Glomerular visceral epithelial cell (primary cell): ENCODE measurements at regions not wholly inside any gene's neighbourhood (a gene's known extent, or its start where the extent isn't known, plus 50 kb on each side); places are given as distances from the start of the nearest gene placed in this dataset.

ENCODE experiments used
- DNase-seq: peaks from one replicate; pipeline ENCODE4 v3.0.0-alpha.2; 2016; ENCODE audit errors: extremely low spot score

DNA sequence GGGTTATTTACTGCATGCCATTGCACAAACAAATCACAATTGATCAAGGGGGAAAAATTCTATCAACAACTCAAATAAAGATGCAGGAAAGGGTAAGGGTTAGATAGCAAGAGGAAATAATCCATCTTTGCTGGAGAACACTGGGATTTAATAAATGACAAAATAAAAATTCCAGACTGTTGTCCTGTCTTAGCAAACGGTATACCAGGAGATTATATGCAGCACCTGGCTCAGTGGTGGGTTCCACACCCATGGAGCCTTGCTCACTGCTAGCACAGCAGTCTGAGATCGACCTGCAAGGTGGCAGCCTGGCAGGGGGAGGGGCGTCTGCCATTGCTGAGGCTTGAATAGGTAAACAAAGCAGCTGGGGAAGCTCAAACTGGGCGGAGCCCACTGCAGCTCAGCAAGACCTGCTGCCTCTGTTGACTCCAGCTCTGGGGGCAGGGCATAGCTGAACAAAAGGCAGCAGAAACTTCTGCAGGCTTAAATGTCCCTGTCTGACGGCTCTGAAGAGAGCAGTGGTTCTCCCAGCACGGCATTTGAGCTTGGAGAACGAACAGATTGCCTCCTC lies 296.5 kb upstream of the THSD7B start:
- DNase-seq: no peak

DNA sequence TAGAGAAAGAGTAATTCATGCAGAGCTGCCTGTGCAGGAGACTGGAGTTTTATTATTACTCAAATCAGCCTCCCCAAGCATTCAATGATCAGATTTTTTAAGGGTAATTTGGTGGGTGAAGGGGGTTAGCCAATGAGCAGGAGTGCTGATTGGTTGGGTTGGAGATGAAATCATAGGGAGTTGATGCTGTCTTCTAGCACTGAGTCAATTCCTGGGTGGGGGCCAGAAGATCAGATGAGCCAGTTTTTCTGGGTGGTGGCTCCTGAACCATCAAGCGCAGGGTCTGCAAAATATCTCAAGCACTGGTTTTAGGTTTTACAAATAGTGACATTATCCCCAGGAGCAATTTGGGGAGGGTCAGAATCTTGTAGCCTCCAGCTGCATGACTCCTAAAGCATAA lies 312.8 kb upstream of the THSD7B start:
- no peak for DNase-seq

DNA sequence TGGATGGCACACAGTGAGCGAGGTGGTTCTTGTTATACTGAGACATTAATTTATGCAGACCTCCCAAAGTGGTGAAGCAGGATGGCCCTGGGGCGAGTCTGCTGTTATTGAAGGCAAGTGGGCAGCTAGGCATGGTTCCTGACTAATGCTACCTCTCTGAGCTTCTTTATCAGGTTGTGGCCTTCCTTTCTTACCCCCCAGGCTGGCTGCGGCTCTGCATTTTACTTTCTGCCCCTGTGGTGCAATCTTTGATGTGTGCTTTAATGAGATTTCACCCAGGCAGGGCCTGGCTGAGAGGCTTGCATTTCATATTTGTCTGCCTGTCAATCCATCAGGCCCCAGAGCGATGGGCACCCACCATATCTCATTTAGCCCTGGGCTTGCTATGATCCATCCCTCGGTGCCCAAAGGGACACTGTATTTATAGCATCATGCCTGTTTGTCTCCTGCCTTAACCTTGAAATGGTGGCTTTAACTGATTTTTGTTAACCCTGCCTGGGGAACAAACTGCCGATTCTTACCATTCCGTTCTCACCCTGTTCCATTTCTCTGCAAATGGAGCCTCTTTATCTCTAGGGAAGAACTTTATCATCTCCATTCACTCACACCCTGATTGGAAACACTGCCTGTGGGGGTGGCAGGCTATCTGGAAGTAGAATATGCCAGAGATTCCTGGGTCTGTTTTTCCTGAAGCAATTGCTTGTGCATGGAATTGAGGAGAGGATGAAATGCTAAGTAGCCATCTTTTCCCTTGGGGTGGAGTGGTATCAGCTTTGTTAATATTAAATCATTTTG lies 316.2 kb upstream of the THSD7B start:
- no peak for DNase-seq

DNA sequence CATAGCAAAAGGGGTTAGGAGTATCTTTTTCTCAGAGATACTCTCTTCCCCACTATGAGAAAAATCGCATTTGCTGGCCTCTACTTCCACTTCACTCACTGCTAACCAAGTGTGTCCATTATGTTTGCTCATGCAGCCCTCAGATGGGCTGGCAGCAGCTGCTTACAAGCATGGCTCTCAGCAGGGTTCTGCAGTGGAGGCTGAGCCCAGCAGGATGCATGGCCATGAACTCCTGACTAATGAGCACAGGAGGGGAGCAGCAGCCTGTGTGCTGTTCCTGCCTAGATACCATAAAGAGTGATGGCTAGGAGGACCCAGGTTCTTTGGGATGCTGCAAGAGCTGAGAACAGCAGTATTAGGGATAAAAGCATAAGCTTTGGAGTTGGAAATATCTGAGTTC lies 316.9 kb upstream of the THSD7B start:
- no peak for DNase-seq

DNA sequence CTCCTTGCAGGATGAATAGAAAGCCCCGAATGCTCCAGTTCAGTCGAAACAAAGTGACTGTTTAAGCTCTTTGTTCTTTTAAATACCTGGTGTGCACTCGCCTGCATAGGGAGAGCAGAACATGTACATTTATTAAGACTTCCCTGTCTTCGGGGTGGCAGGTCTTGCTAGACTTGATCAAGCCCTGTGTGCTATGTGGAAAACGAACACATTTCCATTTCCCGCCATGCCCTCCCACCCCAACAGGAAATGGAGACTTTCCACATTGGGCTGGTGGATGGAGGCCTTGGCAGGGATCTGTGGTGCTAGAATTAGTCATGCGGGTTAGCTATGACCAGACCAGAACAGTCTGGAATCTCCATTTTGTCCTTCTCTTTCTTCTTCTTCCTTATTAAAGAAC lies 321.0 kb upstream of the THSD7B start:
- no peak for DNase-seq

DNA sequence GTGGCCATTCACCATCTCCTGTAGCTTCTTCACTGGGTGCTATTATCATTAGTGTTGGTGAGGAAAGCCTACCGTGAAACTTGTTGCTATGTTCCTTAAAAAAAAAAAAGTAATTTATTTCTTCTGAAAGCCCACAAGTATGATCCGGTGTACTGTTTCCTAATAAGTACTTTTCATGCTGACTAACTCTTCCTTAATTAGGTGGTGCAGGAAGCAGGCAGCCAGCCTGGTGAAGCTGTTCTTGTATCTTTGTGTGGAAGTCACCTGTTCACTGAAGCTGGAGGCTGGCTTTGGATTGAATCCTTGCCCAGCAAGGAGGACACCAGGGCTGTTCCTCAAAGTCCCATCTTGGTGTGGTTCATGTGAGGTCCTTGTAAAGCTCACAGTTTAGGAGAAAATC lies 321.7 kb upstream of the THSD7B start:
- no peak for DNase-seq

DNA sequence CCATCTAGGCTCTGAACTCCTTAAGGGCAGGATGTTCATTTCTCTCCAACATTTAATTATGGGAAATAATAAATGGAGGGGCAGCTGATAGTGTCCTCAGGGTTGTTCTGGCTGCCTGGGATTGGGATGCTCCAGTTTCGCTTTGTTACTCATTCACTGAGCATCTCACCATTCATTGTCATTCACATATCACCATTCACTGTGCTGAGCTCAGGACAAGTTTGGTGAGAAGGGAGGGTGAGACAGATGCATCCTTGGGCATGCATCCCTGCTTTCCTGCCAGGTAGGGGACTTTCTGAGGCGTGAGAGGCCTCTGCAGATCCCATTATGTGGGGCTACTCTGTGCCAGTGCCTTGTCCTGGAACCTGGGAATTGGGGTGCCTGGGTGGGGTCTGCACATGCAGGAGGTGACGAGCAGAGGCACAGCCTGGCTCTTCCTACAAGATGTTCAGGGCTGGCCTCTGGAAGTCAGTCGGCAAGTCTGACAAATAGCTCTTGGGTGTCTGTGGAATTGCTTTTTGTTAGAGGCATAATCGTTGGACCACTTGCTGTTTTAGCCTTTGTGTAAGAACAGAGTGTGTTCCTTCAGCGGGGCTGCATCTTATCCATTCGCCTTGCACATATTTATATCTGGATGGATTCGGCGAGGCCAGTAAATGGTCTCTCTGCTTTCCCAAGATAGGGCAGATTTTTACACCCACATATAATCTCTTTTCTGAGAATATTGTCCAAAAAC lies 323.2 kb upstream of the THSD7B start:
- DNase-seq: no peak

DNA sequence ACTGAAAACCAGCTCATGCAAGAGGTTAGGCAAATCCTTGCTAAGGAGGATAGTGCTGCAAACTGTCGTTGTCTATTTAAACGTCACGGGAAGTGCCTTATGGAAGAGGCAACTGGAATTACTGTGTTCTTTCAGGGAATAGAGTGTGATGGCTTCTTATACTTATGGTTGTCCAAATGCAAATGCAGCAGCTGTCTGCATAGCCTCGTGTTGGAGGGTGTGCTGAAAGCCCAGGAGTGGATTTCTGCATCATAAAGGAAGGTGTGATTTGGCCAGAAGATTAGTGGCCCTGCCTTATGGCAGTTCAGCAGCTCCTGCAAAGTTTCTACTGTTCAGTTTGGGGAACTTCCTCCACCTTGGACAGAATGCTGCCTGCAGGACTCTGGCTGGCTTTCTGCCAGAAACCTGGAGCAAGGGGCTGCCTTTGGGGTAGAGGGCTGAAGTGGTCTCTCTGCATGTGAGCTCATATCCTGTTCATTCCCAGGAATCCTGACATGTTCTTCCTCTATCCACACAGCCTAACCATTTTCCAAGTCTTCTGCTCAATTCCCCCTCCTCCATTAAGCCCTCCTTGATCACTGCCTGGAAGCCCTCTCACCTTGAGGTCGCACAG lies 321.2 kb upstream of the CXCR4 start:
- no peak for DNase-seq

DNA sequence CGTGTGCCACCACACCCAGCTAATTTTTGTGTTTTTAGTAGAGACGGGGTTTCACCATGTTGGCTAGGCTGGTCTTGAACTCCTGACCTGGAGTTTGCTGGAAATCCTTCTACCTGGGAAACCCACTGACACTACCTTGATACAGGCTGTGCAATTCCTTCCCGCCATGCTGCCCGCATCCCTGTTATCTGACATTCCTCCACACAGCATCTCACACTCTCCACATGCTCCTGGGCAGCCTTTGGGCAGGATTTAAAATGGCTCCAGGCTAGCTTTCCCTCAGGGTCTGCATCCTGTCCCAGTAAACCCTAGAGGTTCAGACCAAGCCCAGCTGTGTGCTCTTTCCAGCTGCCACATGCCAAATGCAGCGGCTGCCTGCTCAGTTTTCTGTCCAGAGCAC lies 319.5 kb upstream of the CXCR4 start:
- no peak for DNase-seq

DNA sequence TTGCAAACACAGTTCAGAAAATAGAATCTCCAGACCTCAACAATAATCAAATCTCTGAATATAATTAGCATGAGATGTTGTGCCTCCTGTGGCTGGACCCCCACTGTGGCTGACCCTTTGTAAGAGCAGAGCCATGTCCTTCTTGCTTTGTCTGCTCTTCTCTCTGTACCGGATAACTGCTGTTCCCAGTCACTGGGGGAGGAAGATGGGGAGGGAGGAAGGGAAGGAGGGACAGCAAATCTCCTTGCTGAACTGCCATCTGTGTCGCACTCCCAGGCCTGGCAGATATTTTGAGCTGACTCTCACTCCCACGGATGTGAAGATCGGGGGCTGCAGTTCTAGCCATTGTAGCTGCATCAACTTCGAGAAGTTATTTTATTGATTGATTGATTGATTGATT lies 319.0 kb upstream of the CXCR4 start:
- no peak for DNase-seq

DNA sequence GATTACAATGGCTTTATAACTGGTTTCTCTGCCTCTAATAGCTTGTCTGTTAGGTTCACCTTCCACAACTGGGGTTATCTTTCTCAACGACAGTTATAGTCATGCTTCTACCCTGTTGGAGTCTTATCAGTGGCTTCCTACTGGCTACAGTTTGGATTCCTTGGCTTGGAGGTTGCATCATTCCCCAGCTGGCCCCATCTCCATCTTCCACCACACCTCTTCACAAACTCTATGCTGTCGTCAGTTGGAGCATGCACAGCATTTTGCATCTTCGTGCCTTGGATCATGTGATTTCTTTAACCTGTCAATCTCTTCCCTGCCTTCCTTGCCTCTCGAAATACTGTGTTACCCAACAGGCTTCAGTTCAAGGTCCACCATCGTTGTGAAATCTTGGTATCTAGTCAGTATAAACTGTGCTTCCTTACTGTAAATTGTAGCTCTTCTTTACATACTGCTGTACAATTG lies 316.3 kb upstream of the CXCR4 start:
- no peak for DNase-seq

DNA sequence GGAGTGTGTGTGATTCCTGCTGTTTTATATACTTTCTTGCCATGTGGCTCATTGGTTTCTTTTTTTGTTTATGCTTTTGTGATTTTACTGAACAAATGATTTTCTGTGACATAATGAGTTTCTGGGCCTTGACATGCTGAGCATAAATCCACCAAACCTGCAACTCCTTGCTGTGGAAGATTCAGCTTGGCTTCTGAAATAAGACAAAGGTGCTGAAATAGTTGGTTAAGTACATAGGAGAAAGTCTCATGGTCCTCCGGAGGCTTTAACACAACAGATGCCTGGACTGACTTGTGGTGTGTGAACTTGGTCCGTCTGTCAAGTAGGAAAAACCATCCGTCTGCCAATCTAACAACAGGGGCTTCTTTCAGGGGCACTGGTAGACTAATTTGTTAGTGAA lies 315.3 kb upstream of the CXCR4 start:
- DNase-seq: no peak

DNA sequence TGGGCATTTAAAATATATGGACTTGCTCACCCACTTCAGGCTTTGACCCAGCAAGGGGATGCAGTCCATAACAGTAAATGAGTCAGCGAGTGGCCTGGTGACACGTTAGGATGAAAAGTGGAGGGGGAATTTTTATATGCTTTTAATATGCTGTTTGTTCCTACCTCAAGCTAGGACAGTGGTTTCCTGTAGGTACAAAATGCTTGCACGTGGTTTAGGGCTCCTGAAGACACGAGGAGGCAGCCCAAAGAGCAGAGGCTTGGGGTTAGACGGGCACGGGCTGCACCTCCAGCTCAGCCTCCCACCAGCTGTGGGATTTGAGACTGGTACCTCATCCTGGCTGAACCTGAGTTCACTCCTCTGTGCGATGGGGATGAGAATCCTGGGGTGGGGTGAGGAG lies 306.2 kb upstream of the CXCR4 start:
- DNase-seq: no peak

DNA sequence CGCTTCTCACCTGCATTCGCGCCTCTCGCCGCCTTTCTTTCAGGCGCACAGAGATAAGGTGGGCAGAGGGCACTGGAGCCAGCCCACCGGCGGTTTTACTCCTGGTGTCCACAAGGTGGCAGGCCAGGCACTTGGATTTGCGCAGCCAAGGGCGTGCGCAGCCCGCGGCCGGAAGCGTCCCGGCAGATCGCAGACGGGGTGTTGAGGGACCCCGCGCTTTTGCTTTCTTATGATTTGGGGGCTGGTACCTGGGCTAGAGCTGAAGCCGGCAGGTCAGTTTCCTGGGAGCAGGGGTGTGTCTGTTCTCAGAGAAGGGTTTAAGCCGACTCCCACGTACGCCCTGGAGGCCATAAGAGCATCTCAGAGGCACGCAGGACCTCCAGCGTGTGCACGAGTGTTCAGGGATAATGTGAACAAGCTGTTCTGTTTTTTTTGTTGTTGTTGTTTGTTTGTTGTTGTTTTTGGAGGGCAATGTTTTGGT lies 305.6 kb upstream of the CXCR4 start:
- peak; percentile 71 for DNase-seq

DNA sequence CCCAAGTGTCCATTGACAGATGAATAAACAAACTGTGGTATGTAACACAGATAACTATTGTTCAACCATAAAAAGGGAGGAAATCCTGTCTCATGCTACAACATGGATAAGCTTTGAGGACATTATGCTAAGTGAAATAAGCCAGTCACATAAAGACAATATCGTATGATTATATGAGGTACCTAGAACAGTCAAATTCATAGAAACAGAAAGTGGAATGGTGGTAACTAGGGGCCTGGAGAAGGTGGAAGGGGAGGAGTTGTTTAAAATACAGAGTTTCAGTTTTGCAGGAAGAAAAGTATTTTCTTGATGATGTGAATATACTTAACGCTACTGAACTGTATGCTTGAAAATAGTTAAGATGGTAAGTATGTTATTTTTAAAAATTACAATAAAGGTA lies 304.6 kb upstream of the CXCR4 start:
- DNase-seq: no peak

DNA sequence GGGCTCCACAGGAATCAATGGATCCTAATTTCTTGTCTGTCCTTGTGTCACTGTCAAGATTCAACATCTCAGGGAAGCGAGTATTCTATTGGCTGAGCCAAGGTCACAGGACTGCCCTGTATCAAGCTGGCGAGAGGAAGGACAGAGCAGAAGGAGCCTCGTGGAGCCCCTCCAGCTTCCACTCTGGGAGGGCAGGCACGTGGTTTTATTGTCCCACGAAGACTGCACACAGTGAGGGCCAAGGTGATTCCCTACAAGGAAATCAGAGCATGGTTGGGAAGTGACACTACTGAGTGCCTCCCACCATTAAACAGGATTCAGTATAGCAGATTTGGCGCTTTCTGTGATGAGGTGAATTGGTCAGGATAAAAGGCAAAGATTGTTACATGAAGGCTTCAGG lies 302.4 kb upstream of the CXCR4 start:
- no peak for DNase-seq

DNA sequence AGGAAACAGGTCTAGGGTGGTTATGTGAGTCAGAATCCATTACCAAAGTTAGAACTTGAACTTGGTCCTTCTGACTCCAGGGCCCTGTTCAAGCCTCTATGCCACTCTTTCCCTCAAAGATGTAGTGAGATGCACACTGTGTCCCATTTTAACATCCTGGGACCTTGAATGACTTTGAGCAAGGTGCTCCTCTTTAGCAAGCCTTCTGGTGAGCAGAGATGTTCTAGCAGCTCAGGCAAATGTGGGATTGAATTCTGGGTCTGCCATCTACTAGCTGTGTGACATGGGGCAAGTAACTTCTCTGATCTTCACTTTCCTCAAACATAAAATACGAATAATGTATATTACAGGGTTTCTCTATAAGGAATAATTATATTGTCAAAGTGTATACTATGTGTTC lies 294.0 kb upstream of the CXCR4 start:
- DNase-seq: no peak

DNA sequence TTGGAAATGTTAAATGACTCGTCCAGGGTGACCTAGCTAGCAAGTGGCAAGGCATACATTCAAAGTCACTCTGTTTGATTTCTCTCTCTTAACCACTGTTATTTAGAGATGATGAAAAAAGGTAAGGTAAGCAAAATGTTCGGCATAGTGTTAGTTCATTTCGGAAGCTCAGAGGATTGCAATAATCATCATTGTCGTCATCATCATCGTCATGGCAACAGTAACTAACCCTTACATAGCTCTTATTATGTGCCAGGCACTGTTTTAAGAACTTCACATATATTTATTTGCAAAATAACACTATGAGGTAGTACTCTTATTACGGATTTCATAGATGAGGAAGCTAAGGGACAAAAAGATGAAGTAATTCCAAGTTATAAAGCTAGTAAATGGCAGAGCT lies 292.7 kb upstream of the CXCR4 start:
- DNase-seq: no peak

DNA sequence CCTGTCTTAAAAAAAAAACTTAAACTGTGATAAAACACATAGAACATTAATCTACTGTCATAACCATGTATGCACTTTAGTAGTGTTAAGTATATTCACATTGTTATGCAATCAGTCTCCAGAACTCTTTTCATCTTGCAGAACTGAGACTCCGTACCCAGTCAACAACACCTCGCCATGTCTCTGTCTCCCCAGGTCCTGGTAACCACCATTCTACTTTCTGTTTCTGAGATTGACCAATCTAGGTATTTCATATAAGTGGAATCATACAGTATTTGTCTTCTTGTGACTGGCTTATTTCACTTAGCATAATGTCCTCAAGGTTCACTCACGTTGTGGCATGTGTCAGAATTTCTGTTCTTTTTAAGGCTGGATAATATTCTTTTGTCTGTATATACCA lies 290.8 kb upstream of the CXCR4 start:
- DNase-seq: no peak

DNA sequence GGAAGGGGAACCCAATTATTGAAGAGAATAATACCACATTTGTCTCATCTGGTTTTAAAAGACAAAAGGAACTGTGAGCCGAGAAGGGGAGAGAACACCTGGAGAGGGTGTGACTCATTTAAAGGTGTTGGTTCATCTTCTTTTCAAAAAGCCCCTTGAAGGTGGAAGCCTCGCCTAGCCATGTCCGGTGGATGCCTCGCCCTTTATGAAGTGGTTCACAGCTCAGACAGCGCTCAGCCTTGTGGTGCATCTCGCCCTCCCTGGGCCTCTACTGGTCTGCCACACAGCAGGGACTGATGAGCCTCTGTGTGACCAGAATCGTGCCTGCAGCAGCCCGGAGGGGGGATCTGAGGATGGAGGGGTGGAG lies 290.0 kb upstream of the CXCR4 start:
- no peak for DNase-seq

DNA sequence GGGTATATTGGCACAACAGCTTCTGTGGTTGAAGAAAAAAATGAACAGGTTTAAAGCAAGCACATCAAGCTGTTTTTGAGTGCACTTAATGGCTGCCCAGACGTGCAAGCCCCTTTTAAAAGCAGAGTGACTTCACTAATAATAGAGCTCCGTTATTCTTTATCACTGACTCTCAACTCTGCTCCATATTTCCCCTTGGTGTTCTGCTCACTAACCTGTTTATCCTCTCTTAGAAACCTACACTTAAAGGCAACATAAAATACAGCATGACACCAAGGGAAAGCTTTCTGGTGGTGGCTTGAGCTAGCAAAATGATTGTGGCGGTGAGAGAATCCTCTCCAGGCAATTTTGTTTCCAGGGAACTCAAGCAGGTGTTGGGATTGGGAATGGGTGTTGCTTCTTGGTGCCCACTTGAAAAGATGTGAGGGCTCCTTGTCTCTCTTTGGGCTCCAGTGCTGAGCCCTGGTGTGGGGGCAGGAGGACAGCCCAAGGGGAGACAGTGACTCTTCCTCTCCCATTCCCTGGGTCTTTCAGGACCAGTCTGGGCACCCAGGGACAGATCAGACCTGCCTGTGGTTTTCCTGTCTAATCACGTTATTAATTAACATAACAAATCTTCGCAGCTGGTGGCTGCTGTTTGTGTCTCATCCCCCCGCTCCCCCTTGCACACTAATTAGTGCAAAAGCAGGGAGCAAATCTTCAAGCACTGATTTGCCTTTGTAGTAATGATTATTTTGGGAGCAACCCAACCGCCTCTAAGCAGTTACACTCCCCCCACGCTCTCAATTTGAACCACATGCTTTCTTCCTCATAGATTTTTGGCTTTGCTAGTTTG lies 289.4 kb upstream of the CXCR4 start:
- no peak for DNase-seq

DNA sequence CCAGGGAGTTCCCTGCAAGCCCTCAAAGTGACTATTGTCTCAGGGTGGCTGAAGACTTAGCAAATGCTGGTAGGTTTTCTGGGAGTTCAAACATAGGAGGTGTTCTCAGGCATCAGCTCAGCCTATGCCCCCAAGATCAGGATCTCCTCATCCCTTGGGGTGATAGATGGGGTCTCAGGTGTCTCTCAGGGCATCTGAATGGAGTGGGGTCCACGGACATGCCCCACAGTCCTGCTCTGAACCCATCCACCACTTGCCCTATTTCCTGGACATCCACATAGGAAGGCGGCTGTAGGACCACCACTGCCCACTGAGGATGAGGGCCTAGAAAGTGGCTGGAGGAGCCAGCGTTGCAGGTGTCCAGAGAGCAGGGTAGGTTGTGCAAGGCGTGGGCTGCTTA lies 287.0 kb upstream of the CXCR4 start:
- no peak for DNase-seq
